HG03045 (cell line): ENCODE measurements at regions not wholly inside any gene's neighbourhood (a gene's known extent, or its start where the extent isn't known, plus 50 kb on each side); places are given as distances from the start of the nearest gene placed in this dataset.
"Not testable (repeated sequence)": the region's sequence is repeated elsewhere in the genome, so short reads cannot be mapped to it uniquely, and the experiment has no call there.

Experiments used
- ATAC-seq: cut with Tn5 transposase; IDR thresholded peaks from one replicate; pipeline ENCODE4 v1.9.1; 2021; ENCODE audit warnings: mild to moderate bottlenecking, moderate library complexity; ENCODE audit not compliant: unreplicated experiment

DNA sequence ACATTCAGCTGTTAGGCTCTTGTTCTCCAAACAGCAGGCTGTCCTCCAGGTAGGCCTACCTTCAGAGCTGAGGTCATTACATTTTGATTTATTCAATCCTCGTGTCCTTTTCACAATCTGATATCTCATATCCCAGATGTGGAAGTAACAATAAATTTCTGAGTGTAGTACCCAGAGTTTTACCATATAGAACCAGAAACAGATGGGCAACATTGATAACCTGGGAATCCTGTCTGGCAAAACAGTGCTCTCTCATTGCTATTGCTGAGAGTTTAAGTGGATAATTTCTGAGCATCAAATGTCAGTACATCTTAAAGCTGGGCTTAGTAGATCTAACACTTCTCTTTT is 1007.8 kb downstream of the REEP3 start:
- no peak for ATAC-seq

DNA sequence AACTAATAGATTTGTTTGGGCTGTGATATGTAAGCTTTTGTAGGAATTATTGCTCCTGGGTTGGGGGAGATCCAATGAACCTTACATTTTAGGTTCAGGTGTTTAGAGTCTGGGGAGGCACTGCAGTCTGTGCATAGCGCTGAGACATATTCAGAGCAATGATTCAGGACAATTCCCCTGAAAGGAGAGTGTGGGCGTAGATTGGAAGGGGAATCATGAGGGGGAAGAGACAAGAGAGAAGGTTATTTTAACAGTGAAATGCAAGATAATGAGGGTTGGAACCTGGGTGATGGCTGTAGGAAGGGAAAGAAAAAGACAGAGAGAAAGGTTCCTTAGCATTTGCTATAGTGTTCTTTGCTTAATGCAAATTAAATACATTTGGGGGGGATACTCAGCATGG is 1013.4 kb downstream of the REEP3 start:
- ATAC-seq, result no peak

DNA sequence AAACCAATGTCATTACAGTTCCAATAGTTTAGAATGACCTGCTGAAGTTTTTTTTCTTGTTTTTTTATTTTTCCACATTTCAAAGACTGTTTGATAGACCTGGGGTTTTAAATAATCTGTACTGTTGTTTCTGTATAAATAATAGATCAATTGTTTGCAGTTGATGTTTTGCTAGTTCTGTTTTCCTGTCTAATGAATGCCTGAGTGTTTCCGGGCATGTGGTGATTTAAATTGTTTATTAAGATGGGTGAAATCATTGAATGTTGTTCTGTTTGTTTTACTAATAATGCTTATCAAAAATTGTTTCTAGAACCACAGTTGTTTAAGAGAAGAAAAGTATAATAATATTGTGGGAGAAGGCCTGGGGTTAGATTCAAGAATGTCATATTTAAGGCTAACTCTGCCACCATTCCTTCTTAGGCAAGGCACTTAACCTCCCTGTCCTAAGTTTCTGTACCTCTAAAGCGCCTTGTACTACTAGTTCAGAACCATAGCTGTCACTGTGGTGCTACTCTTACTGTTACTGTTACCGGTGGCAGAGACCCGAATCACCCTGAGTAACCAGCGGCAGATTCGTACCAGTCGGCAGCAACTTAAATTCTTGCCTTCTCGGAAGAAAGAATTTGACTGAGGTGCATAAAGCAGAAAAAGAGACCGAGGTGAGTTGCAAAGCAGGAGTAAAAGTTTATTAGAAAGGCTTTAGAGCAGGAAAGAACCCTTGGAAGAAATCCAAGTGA is 1014.1 kb downstream of the REEP3 start:
- ATAC-seq, result no peak

DNA sequence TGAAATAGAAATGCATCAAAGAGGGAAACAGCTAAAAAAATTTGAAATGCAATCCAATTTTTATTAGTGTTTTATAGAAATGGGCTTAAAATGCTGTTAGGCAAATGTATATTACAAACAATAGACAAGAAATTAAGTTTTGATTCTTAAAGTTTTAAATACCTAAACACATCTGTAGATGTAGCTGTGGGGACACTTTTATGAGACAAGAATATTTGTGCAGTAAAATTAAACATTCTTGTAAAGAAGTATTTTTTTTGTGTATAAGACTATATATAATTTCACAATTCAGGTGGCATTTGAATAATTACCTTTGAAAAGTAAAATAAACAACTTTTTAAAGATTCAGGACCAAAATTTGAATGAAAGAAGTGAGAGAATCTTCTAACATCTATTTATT is 1015.9 kb downstream of the REEP3 start:
- no peak for ATAC-seq

DNA sequence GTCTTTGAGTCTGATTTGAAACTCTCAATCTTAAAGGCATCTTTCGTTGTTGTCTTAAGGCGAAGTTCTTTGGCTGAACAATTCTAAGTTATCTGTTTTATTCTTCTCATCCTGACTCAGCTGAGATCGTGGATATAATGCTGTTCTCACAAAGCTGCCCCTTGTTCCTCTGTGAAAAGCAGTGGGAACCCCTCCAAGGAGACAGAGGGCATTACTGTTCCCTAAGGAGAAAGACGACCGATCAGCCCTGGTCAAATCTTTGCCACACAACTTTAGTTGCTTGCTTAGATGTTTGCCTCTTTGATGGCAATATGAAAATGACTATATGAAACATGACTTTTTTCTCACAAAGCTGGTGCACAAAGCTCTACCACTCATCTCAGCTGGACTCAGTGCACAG is 1016.7 kb downstream of the REEP3 start:
- ATAC-seq, result no peak

DNA sequence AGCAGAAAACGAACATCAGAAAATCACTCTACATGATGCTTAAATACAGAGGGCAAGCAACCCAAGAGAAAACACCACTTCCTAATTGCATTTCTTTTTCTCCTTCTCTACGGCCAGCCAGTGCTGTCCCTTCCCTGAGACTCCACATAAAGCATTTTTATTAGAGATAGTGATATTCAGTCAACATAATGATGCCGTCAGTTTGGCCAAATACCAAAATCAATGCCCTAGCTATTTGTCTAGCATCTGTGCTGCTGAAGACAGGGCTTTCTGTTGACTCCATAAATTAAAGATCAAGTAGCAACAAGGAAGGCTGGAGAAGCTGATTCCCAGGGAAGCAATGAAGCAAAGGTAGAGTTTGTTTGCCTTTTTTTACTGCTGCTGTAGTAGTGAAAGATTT is 1024.9 kb downstream of the REEP3 start:
- no peak for ATAC-seq

DNA sequence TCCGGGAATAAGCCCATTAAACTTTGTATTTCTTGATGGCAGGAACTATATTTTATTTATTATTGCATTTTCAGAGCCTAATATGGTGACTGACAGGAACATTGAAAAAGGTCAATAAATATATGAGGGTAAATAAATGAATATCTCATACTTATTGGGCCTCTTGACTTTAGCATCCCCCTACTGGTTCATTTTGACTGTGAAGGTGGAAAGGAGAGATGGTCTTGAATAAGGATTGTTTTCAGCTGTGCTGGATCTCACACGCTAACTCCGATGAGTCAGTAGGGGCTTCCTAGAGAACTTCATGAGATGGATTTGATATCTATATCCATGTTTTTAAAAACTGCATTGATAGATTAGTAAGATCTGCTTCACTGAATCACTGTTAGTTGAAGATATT is 1026.0 kb downstream of the REEP3 start:
- ATAC-seq, result no peak

- ATAC-seq, result no peak
These were observed 1034.5 kb downstream of the REEP3 start for GRCh38 chr10:64555666-64556065.

DNA sequence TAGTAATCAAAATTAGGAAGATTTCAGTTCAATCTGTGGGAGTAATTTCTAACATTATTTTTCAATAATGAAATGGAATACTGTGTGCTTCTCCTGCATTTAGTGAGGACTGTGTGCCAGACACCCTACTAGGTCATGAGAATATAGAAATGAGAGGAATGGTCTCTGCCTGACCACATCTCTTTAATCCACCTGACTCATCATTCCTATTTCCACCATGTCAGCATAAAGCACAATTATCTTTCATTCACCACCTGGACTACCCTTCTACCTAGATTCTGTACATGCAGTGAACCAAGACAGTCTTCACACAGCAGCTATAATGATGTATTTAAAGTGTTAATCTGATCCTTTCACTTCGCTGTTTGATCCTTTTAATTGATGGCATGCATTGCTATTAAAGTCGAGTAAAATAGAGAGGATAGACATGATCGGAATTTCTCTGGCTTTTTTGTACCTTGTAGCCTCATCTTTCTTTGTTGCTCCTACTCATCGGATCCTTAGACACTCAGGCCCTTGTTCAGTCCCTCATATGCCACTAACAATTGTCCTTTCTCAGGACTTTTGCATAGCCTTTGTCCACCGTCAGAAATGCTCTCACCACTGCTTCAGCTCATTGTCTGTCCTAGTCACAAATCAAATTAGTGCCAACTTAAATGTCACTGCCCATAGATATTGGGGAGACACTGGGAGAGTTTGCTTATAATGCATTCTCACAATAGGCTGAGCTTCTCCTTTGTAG is 1037.1 kb downstream of the REEP3 start:
- ATAC-seq, result no peak

GRCh38 chr10:64571056-64571455 is 1049.9 kb downstream of the REEP3 start:
- ATAC-seq, result no peak

- ATAC-seq, result no peak
These were observed 1052.6 kb downstream of the REEP3 start for GRCh38 chr10:64573623-64574325.

GRCh38 chr10:64574371-64574770 is 1053.2 kb downstream of the REEP3 start:
- no peak for ATAC-seq

DNA sequence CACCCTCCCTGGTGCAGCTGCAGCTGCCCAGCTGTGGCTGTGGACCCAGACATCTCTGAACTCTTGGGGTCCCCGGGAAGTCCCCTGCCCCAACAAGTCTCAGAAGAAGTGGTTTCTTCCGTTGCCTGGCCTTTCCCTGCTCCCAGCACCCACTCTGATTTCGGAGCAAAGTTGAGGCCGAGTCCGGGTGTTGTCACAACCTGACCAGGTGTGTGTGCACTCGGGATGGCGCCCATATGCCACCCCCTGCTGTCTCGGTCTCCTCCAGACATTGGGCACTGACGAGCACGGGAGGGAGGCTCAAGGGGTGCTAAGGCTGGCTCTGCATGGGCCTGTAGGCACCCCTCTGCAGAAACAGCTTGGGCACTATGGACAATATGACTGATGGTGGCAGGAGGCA is 1055.3 kb downstream of the REEP3 start:
- no peak for ATAC-seq

- ATAC-seq, result not testable (repeated sequence)
These were observed 1057.6 kb downstream of the REEP3 start for GRCh38 chr10:64578757-64579156.

GRCh38 chr10:64586934-64587503 is 1065.8 kb downstream of the REEP3 start:
- ATAC-seq, result no peak

- no peak for ATAC-seq
These were observed 1072.9 kb downstream of the REEP3 start for GRCh38 chr10:64594072-64594471.

GRCh38 chr10:64598600-64598999 is 1077.4 kb downstream of the REEP3 start:
- no peak for ATAC-seq

- no peak for ATAC-seq
These were observed 1080.1 kb downstream of the REEP3 start for GRCh38 chr10:64601298-64601697.

- ATAC-seq, result no peak
These were observed 1095.9 kb downstream of the REEP3 start for GRCh38 chr10:64617085-64617484.

GRCh38 chr10:64619102-64619501 is 1097.9 kb downstream of the REEP3 start:
- ATAC-seq, result no peak

- ATAC-seq, result no peak
These were observed 1105.7 kb downstream of the REEP3 start for GRCh38 chr10:64626924-64627323.

DNA sequence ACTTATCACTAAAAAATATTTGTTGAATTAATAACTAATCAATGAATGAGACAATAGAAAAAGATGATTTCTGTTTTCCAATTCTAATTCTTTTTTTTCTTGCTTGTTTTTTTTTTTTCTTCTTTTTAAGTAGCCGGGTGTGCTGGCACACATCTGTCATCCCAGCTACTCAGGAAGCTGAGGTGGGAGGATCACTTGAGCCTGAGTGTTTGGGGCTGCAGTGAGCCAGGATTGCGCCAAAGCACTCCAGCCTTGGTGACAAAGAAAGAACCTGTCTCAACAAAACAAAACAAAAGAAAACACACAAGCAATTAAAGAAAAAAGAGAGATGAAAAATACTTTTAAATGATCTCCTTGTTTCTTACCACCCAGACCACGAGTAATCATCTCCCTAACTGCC is 1109.3 kb downstream of the REEP3 start:
- no peak for ATAC-seq
